Central memory CD8-positive, alpha-beta T cell (primary cell): ENCODE measurements at regions not wholly inside any gene's neighbourhood (a gene's known extent, or its start where the extent isn't known, plus 50 kb on each side); places are given as distances from the start of the nearest gene placed in this dataset.
"Not testable (repeated sequence)": the region's sequence is repeated elsewhere in the genome, so short reads cannot be mapped to it uniquely, and the experiment has no call there.

Experiments
- ATAC-seq: fragments of 150-1000 bp; cut with Tn5 transposase; replicated peaks from 2 replicates; pipeline ENCODE4 v1.10.0; 2022; ENCODE audit warnings: mild to moderate bottlenecking, moderate FRiP score, moderate number of reproducible peaks; ENCODE audit not compliant: poor library complexity, severe bottlenecking; ENCODE audit errors: extremely low read depth
- DNase-seq, 2 donors: peaks; one replicate each; pipeline ENCODE4 v3.0.0; 2021; ENCODE audit warnings: low spot score in 2 of 2
- H3K27ac Mint-ChIP-seq: one replicate; pipeline ENCODE4 v1.8.0; 2022; ENCODE audit warnings: low read depth, mild to moderate bottlenecking, moderate library complexity, mixed read lengths
- H3K27me3 Mint-ChIP-seq: one replicate; pipeline ENCODE4 v1.8.0; 2022; ENCODE audit warnings: mixed read lengths
- H3K36me3 Mint-ChIP-seq: one replicate; pipeline ENCODE4 v1.8.0; 2022; ENCODE audit warnings: mild to moderate bottlenecking, moderate library complexity, mixed read lengths; ENCODE audit not compliant: insufficient read depth
- H3K4me1 Mint-ChIP-seq: one replicate; pipeline ENCODE4 v1.8.0; 2022; ENCODE audit warnings: mixed read lengths
- H3K4me3 Mint-ChIP-seq: one replicate; pipeline ENCODE4 v1.8.0; 2022; ENCODE audit warnings: mild to moderate bottlenecking, moderate library complexity, mixed read lengths
- H3K9me3 Mint-ChIP-seq: one replicate; pipeline ENCODE4 v1.8.0; 2022; ENCODE audit warnings: mixed read lengths

DNA sequence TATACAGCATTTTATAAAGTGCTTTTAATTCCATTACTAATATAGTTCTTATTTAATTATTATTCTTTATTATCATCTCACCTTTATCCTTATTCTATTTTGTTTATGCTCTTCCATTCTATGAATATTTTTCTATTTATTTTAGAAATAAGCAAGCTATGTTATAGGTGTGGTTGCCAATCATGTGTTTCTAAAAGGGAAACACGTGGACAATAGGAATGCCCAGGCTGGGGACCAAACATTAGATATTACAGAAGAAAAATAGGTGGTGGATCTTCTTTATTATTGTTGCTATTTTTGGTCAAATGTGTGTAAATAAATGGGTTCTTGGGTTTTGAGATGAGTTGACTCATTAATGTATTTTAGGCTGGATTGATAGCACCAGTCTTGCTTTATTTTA, 438.3 kb downstream of the RAB38 start:
- H3K4me3 Mint-ChIP-seq: no peak overlapping the region
- H3K9me3 Mint-ChIP-seq: no peaks in the 10 kb centered on the region
- H3K36me3 Mint-ChIP-seq: peaks cover 1% of the 10 kb centered on the region
- DNase-seq (no peak), ATAC-seq (no peak)
- no peaks in the 10 kb centered on the region for H3K27me3 Mint-ChIP-seq
- no peak overlapping the region for H3K27ac Mint-ChIP-seq
- no peaks in the 10 kb centered on the region for H3K4me1 Mint-ChIP-seq

DNA sequence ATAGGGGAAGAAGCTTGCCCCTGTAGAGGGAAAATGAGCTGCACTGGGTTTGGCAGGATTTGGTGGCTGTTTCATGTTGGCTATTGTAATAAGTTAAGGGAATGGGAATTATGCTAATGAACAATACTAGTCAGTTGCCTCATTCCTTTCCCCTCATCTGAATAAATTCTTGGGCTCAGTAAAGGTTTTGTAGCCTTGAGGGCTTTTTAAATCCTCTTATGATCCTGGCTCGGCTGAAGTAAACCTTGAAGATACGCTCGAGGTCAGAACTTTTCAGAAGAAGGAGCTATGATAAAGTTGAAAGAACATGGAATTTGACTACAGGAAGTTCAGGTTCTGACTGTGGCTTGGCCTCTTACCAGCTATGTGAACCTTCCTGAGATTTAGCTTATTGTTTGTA, 448.7 kb downstream of the RAB38 start:
- no peak for DNase-seq

DNA sequence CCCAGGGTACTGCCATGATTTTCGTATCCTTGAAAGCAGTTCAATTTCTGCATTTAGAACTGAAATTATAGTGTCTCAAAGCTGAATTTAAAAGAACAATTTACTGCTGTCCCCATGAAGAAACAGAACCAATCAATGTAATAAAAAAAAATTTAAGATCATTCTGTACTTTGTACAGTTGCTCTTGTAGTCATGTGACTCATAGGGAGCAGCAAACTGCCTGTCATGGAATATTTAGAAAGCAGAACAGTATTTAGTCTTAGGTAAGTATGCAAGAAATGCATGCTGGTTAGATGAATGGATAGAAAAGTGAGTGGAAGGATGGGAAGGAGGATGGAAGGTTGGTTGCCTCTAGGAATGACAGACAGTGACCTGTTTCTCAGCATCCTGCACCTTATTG, 450.9 kb downstream of the RAB38 start:
- Mint-ChIP-seq H3K9me3 (peaks cover 4% of the 10 kb centered on the region), H3K4me1 (no peaks in the 10 kb centered on the region), H3K4me3 (no peak overlapping the region), H3K27me3 (no peaks in the 10 kb centered on the region), H3K36me3 (no peaks in the 10 kb centered on the region), H3K27ac (no peak overlapping the region)
- ATAC-seq (no peak), DNase-seq (no peak)

More for the DNA sequence above, 448.7 kb downstream of the RAB38 start:
- H3K27me3 Mint-ChIP-seq: no peaks in the 10 kb centered on the region
- ATAC-seq: no peak
- H3K4me3 Mint-ChIP-seq: no peak overlapping the region
- H3K4me1 Mint-ChIP-seq: no peaks in the 10 kb centered on the region
- H3K9me3 Mint-ChIP-seq: peaks cover 4% of the 10 kb centered on the region
- no peaks in the 10 kb centered on the region for H3K36me3 Mint-ChIP-seq
- H3K27ac Mint-ChIP-seq: no peak overlapping the region

DNA sequence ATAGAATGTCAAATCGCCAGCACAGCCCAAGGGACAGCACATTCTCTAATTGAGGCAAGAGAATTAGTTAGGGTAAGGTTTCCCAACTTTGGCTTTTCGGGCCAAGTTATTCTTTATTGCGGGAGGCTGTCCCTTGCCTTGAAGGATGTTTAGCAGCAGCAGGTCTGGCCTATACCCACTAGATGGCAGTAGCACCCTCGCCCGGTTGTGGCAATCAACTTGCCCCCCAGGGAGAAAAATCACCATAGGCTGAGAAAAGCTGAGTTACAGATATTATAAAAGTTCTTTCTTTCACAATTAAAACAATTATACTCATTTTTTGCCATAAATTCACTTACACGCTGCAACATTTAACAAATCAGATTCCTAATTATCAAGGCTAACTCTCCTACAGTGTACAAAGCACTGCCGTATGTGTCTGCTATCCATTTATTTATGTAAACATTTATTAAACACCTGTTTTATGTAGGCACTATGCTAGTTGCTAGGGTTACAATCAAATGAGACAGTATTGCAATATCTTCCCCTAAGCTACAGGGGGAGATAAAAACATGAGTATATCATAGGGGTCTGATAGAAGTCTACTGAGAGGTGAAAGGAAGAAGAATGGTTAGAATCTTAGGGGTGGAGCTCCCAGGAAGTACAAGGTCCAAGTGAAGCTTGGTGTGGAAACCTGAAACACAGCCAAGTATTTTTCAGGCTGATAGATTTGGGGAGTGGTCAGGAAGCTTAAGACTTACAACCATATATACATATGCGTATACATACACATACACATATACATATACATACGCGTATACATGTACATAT, 452.3 kb downstream of the RAB38 start:
- ATAC-seq (no peak), DNase-seq (no peak)
- Mint-ChIP-seq H3K4me3 (no peak overlapping the region), H3K36me3 (no peaks in the 10 kb centered on the region), H3K27me3 (no peaks in the 10 kb centered on the region), H3K27ac (no peak overlapping the region), H3K9me3 (peaks cover 4% of the 10 kb centered on the region), H3K4me1 (no peaks in the 10 kb centered on the region)

DNA sequence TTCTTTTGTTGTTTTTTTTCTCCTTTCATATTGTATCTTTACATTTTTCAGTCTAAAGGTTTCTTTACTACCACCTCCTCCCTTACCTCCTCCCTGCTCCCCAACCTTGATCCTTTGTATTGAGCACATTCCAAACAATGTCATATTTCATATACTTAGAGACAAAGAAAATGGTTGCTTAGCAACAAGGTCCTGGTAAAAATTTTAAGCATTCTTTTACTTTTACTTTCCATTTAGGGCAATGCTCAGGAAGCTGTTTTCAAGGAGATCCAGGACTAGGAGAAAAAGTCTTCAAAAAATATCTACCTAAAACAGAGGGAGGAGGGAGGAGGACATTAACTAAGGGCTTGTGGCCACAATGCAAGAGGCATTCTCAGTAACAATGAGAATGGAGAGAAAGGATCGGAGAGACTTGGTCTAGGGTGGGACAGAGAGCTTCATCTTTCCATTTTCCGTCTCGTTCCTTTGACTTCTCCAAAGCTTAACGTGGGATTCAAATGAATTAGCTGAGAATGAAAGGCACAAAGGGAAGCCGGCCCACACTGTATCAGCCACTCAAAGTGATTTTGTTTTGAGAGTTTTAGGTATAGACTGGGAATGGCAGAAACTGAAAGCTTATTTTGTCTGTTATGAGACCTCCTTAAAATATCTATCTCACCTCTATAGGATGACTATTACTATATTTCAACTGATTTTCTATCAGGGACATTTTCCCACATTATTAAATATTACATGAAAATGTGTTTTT, 455.7 kb downstream of the RAB38 start:
- Mint-ChIP-seq H3K27me3 (no peaks in the 10 kb centered on the region), H3K36me3 (peaks cover 1% of the 10 kb centered on the region), H3K27ac (no peak overlapping the region), H3K4me3 (no peak overlapping the region), H3K9me3 (peaks cover 4% of the 10 kb centered on the region), H3K4me1 (no peaks in the 10 kb centered on the region)
- no peak for DNase-seq
- no peak for ATAC-seq

DNA sequence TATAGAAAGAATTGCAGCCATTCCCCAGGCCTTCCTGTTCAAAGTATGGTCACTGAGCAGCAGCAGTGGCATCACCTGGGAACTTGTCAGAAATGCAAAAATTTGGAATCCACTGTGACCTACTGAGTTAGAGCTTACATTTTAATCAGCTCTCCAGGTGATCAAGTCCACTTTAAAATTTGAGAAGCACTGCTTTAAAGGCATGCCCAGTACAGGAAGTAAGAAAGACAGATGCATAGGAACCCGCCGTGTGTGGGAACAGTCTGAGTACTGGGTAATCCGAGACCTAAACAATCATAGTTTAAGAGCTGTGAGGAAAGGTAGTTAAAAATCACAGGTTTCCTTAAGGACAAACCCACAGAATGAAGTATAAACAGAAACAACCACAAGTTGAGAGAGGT, 462.4 kb downstream of the RAB38 start:
- ATAC-seq (no peak), DNase-seq (no peak)
- Mint-ChIP-seq H3K27me3 (no peaks in the 10 kb centered on the region), H3K4me1 (no peaks in the 10 kb centered on the region), H3K36me3 (peaks cover 1% of the 10 kb centered on the region), H3K27ac (no peak overlapping the region), H3K9me3 (peaks cover 9% of the 10 kb centered on the region), H3K4me3 (no peak overlapping the region)

DNA sequence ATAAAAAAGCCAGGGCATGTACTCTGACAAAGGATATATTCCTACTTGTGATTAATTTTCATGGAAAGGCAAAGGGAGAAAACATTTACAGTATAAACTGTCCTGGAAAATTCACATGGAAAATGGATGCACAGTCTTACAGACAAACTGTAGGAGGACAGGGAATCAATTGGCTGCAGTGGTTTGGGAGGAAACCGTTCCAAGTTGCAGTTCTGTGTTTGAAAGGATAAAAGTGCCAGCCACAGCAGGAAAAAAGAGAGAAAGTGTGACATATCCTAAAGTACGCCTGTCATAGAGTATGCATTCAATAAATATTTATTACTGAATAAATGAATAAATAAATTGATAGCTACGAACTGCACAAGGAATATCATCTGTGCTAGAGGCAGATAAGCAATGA, 462.9 kb downstream of the RAB38 start:
- Mint-ChIP-seq H3K4me3 (no peak overlapping the region), H3K4me1 (no peaks in the 10 kb centered on the region), H3K9me3 (peaks cover 10% of the 10 kb centered on the region), H3K27me3 (no peaks in the 10 kb centered on the region), H3K27ac (no peak overlapping the region), H3K36me3 (peaks cover 1% of the 10 kb centered on the region)
- DNase-seq (no peak), ATAC-seq (no peak)

DNA sequence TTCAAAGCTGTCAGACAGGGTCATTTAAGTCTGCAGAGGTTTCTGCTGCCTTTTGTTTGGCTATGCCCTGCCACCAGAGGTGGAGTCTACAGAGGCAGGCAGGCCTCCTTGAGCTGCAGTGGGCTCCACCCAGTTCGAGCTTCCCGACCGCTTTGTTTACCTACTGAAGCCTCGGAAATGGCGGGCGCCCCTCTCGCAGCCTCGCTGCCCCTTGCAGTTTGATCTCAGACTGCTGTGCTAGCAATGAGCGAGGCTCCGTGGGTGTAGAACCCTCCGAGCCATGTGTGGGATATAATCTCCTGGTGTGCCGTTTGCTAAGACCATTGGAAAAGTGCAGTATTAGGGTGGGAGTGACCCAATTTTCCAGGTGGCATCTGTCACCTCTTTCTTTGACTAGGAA, 471.7 kb downstream of the RAB38 start:
- not testable (repeated sequence) for H3K27ac Mint-ChIP-seq, H3K4me3 Mint-ChIP-seq, H3K27me3 Mint-ChIP-seq, H3K36me3 Mint-ChIP-seq, H3K4me1 Mint-ChIP-seq, ATAC-seq, DNase-seq
- H3K9me3 Mint-ChIP-seq: peaks cover 13% of the 10 kb centered on the region

DNA sequence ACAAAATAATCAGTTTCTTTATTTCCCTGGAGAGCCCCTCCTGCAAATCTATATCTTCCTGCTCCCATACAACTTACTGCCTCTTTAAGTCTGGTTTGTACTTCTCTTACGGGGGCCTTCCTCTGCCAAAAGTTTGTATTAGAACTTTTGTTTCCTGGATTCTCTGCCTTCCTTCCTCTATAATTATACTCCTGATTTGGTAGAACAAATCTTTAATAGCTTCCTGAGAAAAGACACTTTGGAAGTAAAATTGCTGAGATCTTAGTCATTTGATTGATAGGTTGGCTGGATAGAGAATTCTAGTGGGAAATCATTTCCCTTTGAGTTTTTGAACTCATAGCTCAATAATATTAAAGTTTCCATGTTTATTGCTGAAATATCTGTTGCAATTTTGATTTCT, 499.2 kb downstream of the RAB38 start:
- Mint-ChIP-seq H3K9me3 (peaks cover 6% of the 10 kb centered on the region), H3K27me3 (no peaks in the 10 kb centered on the region), H3K27ac (no peak overlapping the region), H3K4me3 (no peak overlapping the region), H3K36me3 (no peaks in the 10 kb centered on the region), H3K4me1 (no peaks in the 10 kb centered on the region)
- DNase-seq (no peak), ATAC-seq (no peak)

DNA sequence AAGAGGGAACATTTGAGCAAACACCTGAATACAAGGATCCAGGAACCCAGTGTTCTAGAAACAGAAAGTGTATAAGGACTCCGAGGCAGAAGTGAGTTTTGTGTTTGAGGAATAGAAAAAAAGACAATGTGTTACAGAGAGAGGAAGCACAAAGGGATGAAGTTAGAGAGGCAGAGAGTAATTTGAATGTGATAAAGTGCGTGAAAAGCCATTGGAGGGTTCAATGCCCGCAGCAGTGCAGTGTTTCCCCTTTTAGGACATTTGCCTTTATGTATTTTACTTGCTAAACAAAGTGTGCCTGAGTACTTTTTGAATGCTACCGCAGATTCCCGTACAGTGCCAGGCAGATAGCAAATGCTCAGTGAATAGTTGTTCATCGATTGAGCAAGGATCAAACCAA, 508.5 kb downstream of the RAB38 start:
- DNase-seq: no peak
- Mint-ChIP-seq H3K27me3 (no peaks in the 10 kb centered on the region), H3K4me1 (no peaks in the 10 kb centered on the region), H3K4me3 (no peak overlapping the region), H3K9me3 (peaks cover 21% of the 10 kb centered on the region), H3K27ac (no peak overlapping the region), H3K36me3 (no peaks in the 10 kb centered on the region)
- no peak for ATAC-seq

DNA sequence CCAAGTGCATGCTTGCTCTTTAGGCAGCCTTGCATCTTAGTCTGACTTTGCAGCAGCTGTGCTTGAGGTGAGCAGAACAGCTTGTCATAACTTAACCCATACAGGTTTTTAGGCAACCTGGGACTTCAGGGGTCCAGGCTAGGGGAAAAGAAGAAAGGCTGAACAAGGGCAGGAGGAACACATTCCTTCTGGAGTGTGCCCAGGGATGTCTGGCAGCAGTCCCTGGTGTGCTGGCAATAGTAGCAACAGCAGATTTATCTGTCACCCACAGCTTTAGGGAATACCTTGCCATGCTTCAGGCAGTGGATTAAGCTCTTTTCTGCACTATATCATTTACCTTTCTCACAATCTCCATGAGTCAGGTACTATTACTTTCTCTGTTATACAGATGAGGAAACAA, 513.0 kb downstream of the RAB38 start:
- peaks cover 23% of the 10 kb centered on the region for H3K9me3 Mint-ChIP-seq

DNA sequence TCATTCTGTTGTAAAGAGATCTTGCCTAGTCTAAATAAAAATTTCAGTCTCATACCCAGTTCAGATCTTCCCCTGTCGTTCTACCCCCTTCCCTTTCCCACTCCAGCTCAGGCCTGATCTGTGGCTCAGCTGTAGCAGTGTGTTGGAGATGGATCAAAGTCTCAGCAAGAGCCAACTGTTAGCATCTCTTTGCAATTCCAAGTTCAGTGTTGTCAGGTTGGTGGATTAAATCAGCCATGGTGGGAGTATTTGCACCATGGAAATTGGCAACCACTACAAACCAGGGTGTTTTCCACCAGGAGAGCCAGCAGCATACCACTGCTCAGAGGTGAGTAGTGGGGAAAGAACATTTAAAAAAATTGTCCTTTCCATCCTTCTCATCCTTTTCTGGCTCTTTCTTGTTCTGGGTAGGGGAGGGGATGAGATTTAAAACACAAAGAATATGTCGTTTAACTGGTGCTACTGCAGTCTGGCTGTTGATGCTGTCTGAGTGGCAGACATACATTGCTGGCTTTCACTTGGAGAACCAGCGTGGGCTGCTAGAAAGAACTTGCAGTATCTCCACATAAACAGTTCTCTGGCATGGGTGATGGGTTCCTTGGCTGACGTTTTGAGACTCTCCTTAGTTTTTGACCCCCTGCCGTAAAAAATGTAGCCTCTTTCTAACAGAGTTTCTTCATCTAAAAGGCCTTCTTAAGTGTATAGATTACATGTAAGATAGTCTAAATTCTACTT, 514.1 kb downstream of the RAB38 start:
- Mint-ChIP-seq H3K36me3 (no peaks in the 10 kb centered on the region), H3K4me1 (no peaks in the 10 kb centered on the region), H3K27ac (no peak overlapping the region), H3K4me3 (no peak overlapping the region), H3K9me3 (peaks cover 22% of the 10 kb centered on the region), H3K27me3 (no peaks in the 10 kb centered on the region)
- DNase-seq: no peak
- ATAC-seq: no peak

More for the DNA sequence above, 513.0 kb downstream of the RAB38 start:
- H3K4me3 Mint-ChIP-seq: no peak overlapping the region
- no peaks in the 10 kb centered on the region for H3K4me1 Mint-ChIP-seq
- no peaks in the 10 kb centered on the region for H3K36me3 Mint-ChIP-seq
- DNase-seq: no peak
- H3K27ac Mint-ChIP-seq: no peak overlapping the region
- no peak for ATAC-seq
- H3K27me3 Mint-ChIP-seq: no peaks in the 10 kb centered on the region
